MM.1S (cell line): ENCODE measurements at regions not wholly inside any gene's neighbourhood (a gene's known extent, or its start where the extent isn't known, plus 50 kb on each side); places are given as distances from the start of the nearest gene placed in this dataset.

Experiments used
- EZH2 ChIP-seq: fragments of 300-600 bp; sonication (generic); optimal IDR thresholded peaks from 2 replicates; pipeline ENCODE3; 2017; ENCODE audit warnings: low read depth, mild to moderate bottlenecking, antibody characterized with exemption, low read length, mixed read lengths
- TF ChIP-seq, protein P1 (sequence below): fragments of 300-600 bp; sonication (generic); IDR thresholded peaks from 2 replicates; pipeline ENCODE4 v1.5.1; 2016; ENCODE audit warnings: antibody characterized with exemption, low read length, mixed read lengths

GRCh38 chr6:120039664-120040063, 690.1 kb upstream of the MAN1A1 start:
- TF ChIP-seq, protein P1, sequence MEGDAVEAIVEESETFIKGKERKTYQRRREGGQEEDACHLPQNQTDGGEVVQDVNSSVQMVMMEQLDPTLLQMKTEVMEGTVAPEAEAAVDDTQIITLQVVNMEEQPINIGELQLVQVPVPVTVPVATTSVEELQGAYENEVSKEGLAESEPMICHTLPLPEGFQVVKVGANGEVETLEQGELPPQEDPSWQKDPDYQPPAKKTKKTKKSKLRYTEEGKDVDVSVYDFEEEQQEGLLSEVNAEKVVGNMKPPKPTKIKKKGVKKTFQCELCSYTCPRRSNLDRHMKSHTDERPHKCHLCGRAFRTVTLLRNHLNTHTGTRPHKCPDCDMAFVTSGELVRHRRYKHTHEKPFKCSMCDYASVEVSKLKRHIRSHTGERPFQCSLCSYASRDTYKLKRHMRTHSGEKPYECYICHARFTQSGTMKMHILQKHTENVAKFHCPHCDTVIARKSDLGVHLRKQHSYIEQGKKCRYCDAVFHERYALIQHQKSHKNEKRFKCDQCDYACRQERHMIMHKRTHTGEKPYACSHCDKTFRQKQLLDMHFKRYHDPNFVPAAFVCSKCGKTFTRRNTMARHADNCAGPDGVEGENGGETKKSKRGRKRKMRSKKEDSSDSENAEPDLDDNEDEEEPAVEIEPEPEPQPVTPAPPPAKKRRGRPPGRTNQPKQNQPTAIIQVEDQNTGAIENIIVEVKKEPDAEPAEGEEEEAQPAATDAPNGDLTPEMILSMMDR = no peak
- TF ChIP-seq EZH2 = no peak
